HepG2 (cell line): ENCODE measurements at regions not wholly inside any gene's neighbourhood (a gene's known extent, or its start where the extent isn't known, plus 50 kb on each side); places are given as distances from the start of the nearest gene placed in this dataset.

Experiments
- CENPX ChIP-seq: sonication (generic); formaldehyde crosslinking; IDR thresholded peaks from 2 replicates; pipeline ENCODE4 v1.9.0; 2021; ENCODE audit warnings: mild to moderate bottlenecking, missing genetic modification reagents, moderate library complexity
- DNMT3B ChIP-seq: conservative IDR thresholded peaks from 2 replicates; pipeline ENCODE4 v1.6.1; 2016; ENCODE audit warnings: missing biosample characterization, control low read depth
- HDAC6 ChIP-seq: fragments of 200-600 bp; sonication (generic); IDR thresholded peaks from 2 replicates; pipeline ENCODE4 v1.7.0; 2017; ENCODE audit warnings: mild to moderate bottlenecking, antibody characterized with exemption, low read length, low read depth
- HNRNPUL1 ChIP-seq: fragments of 200-400 bp; formaldehyde crosslinking; IDR thresholded peaks from 2 replicates; pipeline ENCODE4 v1.6.1; 2017; ENCODE audit warnings: low read depth, mild to moderate bottlenecking, low read length, moderate library complexity
- KLF9 ChIP-seq: IDR thresholded peaks from 2 replicates; pipeline ENCODE4 v1.6.1; 2016; ENCODE audit warnings: low read depth
- KMT2B ChIP-seq: IDR thresholded peaks from 2 replicates; pipeline ENCODE4 v1.6.1; 2016; ENCODE audit warnings: missing genetic modification reagents, missing compliant biosample characterization
- MAZ ChIP-seq, 2 experiments: sonication (generic) in 1 of 2; formaldehyde crosslinking in 1 of 2; IDR thresholded peaks; 2 replicates each; pipeline versions ENCODE4 v1.5.0 to v1.6.1; 2012 to 2020; ENCODE audit warnings: low read depth in 2 of 2, mild to moderate bottlenecking in 2 of 2, borderline replicate concordance in 1 of 2, improper control_type of control experiment in 1 of 2, low read length in 1 of 2, missing genetic modification reagents in 1 of 2, moderate library complexity in 1 of 2
- MEIS2 ChIP-seq: sonication (generic); formaldehyde crosslinking; IDR thresholded peaks from 2 replicates; pipeline ENCODE4 v1.9.0; 2021; ENCODE audit warnings: mild to moderate bottlenecking, missing genetic modification reagents
- NAIF1 ChIP-seq: sonication (generic); formaldehyde crosslinking; IDR thresholded peaks from 2 replicates; pipeline ENCODE4 v1.5.0; 2020; ENCODE audit warnings: mild to moderate bottlenecking, missing genetic modification reagents, borderline replicate concordance
- NFYC ChIP-seq: IDR thresholded peaks from 2 replicates; pipeline ENCODE4 v1.6.1; 2016; ENCODE audit warnings: missing genetic modification reagents, missing compliant biosample characterization
- PHF20 ChIP-seq: sonication (generic); formaldehyde crosslinking; IDR thresholded peaks from 2 replicates; pipeline ENCODE4 v1.5.0; 2020; ENCODE audit warnings: mild to moderate bottlenecking, missing genetic modification reagents
- REPIN1 ChIP-seq: sonication (generic); formaldehyde crosslinking; IDR thresholded peaks from 2 replicates; pipeline ENCODE4 v1.8.0; 2022; ENCODE audit warnings: missing genetic modification reagents, low read depth, mild to moderate bottlenecking, borderline replicate concordance
- SIX4 ChIP-seq: sonication (generic); formaldehyde crosslinking; IDR thresholded peaks from 2 replicates; pipeline ENCODE4 v1.4.0; 2020; ENCODE audit warnings: missing genetic modification reagents
- TEAD3 ChIP-seq: optimal IDR thresholded peaks from 2 replicates; pipeline ENCODE3; 2016; ENCODE audit warnings: borderline replicate concordance
- YY1 ChIP-seq: IDR thresholded peaks from 2 replicates; pipeline ENCODE4 v1.6.1; 2011; ENCODE audit warnings: low read length, low read depth, moderate library complexity, mild to moderate bottlenecking; ENCODE audit not compliant: insufficient read depth, insufficient replicate concordance
- ZBTB38 ChIP-seq: sonication (generic); formaldehyde crosslinking; IDR thresholded peaks from 2 replicates; pipeline ENCODE4 v1.5.1; 2020; ENCODE audit warnings: mild to moderate bottlenecking, missing genetic modification reagents
- ZNF12 ChIP-seq: sonication (generic); formaldehyde crosslinking; IDR thresholded peaks from 2 replicates; pipeline ENCODE4 v1.5.0; 2020; ENCODE audit warnings: missing genetic modification reagents
- ZNF230 ChIP-seq: sonication (generic); formaldehyde crosslinking; IDR thresholded peaks from 2 replicates; pipeline ENCODE4 v1.4.0; 2020; ENCODE audit warnings: mild to moderate bottlenecking, missing genetic modification reagents
- ZNF3 ChIP-seq: IDR thresholded peaks from 2 replicates; pipeline ENCODE4 v1.7.0; 2017; ENCODE audit warnings: inconsistent platforms
- ZNF430 ChIP-seq: sonication (generic); formaldehyde crosslinking; IDR thresholded peaks from 2 replicates; pipeline ENCODE4 v1.9.0; 2021; ENCODE audit warnings: mild to moderate bottlenecking, missing genetic modification reagents
- ZNF431 ChIP-seq: sonication (generic); formaldehyde crosslinking; IDR thresholded peaks from 2 replicates; pipeline ENCODE4 v1.9.0; 2022; ENCODE audit warnings: missing genetic modification reagents, low read depth, mild to moderate bottlenecking, borderline replicate concordance
- ZNF557 ChIP-seq: sonication (generic); formaldehyde crosslinking; IDR thresholded peaks from 2 replicates; pipeline ENCODE4 v1.4.0; 2020; ENCODE audit warnings: missing genetic modification reagents
- ZNF883 ChIP-seq: sonication (generic); formaldehyde crosslinking; IDR thresholded peaks from 2 replicates; pipeline ENCODE4 v1.5.1; 2020; ENCODE audit warnings: mild to moderate bottlenecking, missing genetic modification reagents; ENCODE audit errors: not compliant biosample characterization
- TF ChIP-seq, protein P1 (sequence below), 2 experiments: sonication (generic) in 1 of 2; formaldehyde crosslinking in 1 of 2; IDR thresholded peaks; 2 replicates each; pipeline versions ENCODE4 v1.4.0 to v1.6.1; 2018 to 2020; ENCODE audit warnings: missing genetic modification reagents in 2 of 2, borderline replicate concordance in 1 of 2, low read depth in 1 of 2, mild to moderate bottlenecking in 1 of 2, missing biosample characterization in 1 of 2
- TF ChIP-seq, protein P2 (sequence below): sonication (generic); formaldehyde crosslinking; IDR thresholded peaks from 2 replicates; pipeline ENCODE4 v1.5.1; 2020; ENCODE audit warnings: missing genetic modification reagents, mild to moderate bottlenecking, borderline replicate concordance
- TF ChIP-seq, protein P3 (sequence below): sonication (generic); formaldehyde crosslinking; IDR thresholded peaks from 2 replicates; pipeline ENCODE4 v1.4.0; 2020; ENCODE audit warnings: missing genetic modification reagents
- TF ChIP-seq, protein P4 (sequence below): IDR thresholded peaks from 2 replicates; pipeline ENCODE4 v1.6.1; 2016; ENCODE audit warnings: missing compliant biosample characterization, missing genetic modification reagents, borderline replicate concordance

DNA sequence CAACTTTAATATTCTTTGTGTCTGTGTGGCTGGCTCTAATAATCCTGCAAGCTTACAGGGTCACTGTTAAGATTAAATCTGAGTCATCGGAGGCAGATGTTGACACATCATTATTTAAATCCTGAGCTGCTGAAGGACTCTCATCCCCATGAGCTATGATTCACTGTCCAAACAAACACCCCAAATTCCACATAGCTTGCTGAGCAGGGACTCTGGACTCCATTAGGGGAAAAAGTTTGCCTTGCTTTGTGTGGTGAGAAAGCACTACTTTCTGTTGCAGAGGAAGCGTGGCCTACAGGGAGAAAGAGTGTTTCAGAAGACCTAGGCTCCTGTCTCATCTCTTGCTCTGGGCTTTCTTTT is 213.7 kb downstream of the PDCD6IP start (continued):
- TF ChIP-seq, protein P1, sequence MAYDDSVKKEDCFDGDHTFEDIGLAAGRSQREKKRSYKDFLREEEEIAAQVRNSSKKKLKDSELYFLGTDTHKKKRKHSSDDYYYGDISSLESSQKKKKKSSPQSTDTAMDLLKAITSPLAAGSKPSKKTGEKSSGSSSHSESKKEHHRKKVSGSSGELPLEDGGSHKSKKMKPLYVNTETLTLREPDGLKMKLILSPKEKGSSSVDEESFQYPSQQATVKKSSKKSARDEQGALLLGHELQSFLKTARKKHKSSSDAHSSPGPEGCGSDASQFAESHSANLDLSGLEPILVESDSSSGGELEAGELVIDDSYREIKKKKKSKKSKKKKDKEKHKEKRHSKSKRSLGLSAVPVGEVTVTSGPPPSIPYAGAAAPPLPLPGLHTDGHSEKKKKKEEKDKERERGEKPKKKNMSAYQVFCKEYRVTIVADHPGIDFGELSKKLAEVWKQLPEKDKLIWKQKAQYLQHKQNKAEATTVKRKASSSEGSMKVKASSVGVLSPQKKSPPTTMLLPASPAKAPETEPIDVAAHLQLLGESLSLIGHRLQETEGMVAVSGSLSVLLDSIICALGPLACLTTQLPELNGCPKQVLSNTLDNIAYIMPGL (CRISPR knock-in tag; IDR thresholded peaks at IDR 0.05; ENCODE audit: borderline replicate concordance in 1 of 2, low read depth in 1 of 2), result peak in 1 of 2 experiments; percentile 34; a peak in 2 of 4 replicates
- 0 out of 2 replicates have a peak, but pooled peaks have one; percentile 51 for TF ChIP-seq SIX4 (CRISPR knock-in tag)
- peak; percentile 98 for TF ChIP-seq TEAD3 (CRISPR knock-in tag)
- TF ChIP-seq ZNF230, result no peak
- TF ChIP-seq YY1, result no peak
- no peak for TF ChIP-seq ZNF883 (CRISPR knock-in tag)
- TF ChIP-seq, protein P2, sequence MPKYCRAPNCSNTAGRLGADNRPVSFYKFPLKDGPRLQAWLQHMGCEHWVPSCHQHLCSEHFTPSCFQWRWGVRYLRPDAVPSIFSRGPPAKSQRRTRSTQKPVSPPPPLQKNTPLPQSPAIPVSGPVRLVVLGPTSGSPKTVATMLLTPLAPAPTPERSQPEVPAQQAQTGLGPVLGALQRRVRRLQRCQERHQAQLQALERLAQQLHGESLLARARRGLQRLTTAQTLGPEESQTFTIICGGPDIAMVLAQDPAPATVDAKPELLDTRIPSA (CRISPR knock-in tag), result no peak
- TF ChIP-seq CENPX (CRISPR knock-in tag), result no peak
- TF ChIP-seq KLF9, result no peak
- TF ChIP-seq PHF20 (CRISPR knock-in tag), result no peak
- no peak; the same call in 1 of the 2 replicates for TF ChIP-seq ZNF430
- TF ChIP-seq MAZ (IDR thresholded peaks at IDR 0.05; ENCODE audit: borderline replicate concordance, low read depth, low read length), result no peak
- TF ChIP-seq MAZ (CRISPR knock-in tag; IDR thresholded peaks at IDR 0.05; ENCODE audit: low read depth), result no peak
- no peak for TF ChIP-seq DNMT3B (CRISPR knock-in tag)
- no peak for TF ChIP-seq HNRNPUL1
- 0 out of 2 replicates have a peak, but pooled peaks have one; percentile 36 for TF ChIP-seq KMT2B (CRISPR knock-in tag)
- TF ChIP-seq HDAC6, result no peak
- TF ChIP-seq ZNF557 (CRISPR knock-in tag), result no peak
- peak; percentile 69; the same call in 1 of the 2 replicates for TF ChIP-seq ZNF12 (CRISPR knock-in tag)
- TF ChIP-seq MEIS2 (CRISPR knock-in tag), result peak; percentile 80
- TF ChIP-seq REPIN1 (CRISPR knock-in tag), result 0 out of 2 replicates have a peak, but pooled peaks have one; percentile 44
- TF ChIP-seq ZBTB38, result no peak
- no peak; the same call in 1 of the 2 replicates for TF ChIP-seq NFYC (CRISPR knock-in tag)
- TF ChIP-seq ZNF3 (CRISPR knock-in tag), result no peak
- TF ChIP-seq NAIF1 (CRISPR knock-in tag), result no peak
- TF ChIP-seq, protein P3, sequence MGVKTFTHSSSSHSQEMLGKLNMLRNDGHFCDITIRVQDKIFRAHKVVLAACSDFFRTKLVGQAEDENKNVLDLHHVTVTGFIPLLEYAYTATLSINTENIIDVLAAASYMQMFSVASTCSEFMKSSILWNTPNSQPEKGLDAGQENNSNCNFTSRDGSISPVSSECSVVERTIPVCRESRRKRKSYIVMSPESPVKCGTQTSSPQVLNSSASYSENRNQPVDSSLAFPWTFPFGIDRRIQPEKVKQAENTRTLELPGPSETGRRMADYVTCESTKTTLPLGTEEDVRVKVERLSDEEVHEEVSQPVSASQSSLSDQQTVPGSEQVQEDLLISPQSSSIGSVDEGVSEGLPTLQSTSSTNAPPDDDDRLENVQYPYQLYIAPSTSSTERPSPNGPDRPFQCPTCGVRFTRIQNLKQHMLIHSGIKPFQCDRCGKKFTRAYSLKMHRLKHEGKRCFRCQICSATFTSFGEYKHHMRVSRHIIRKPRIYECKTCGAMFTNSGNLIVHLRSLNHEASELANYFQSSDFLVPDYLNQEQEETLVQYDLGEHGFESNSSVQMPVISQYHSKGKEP (CRISPR knock-in tag), result no peak
- TF ChIP-seq ZNF431 (CRISPR knock-in tag), result no peak
- TF ChIP-seq, protein P4, sequence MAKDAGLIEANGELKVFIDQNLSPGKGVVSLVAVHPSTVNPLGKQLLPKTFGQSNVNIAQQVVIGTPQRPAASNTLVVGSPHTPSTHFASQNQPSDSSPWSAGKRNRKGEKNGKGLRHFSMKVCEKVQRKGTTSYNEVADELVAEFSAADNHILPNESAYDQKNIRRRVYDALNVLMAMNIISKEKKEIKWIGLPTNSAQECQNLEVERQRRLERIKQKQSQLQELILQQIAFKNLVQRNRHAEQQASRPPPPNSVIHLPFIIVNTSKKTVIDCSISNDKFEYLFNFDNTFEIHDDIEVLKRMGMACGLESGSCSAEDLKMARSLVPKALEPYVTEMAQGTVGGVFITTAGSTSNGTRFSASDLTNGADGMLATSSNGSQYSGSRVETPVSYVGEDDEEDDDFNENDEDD (CRISPR knock-in tag), result peak; percentile 16; the same call in 1 of the 2 replicates
